NT2/D1 (cell line): ENCODE measurements at regions not wholly inside any gene's neighbourhood (a gene's known extent, or its start where the extent isn't known, plus 50 kb on each side); places are given as distances from the start of the nearest gene placed in this dataset.

ENCODE experiments used
- YY1 ChIP-seq: IDR thresholded peaks from 2 replicates; pipeline ENCODE4 v1.6.1; 2011; ENCODE audit not compliant: insufficient read length, insufficient read depth
- ZNF274 ChIP-seq: IDR thresholded peaks from 2 replicates; pipeline ENCODE4 v1.6.1; 2011; ENCODE audit warnings: mild to moderate bottlenecking, low read depth, low read length

DNA sequence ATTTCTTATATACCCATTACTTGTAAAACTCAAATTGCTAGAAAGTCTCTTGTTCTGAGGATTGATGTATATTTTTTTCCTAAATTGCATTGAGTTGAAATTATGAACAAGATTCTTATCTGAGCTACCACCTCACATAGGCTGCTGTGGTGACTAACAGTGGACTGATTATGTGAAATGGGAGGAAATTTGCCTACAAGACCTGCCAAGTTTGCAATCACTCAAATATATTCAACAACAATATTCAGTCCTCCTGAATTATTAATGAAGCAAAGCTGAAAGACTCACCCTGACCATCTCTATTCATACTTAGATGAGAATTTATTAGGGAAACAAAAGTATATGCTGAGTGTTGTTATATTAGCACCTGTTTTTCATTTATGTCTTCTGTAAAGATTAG, 412.6 kb upstream of the SEMA6D start:
- TF ChIP-seq YY1 (no peak), ZNF274 (no peak)
